DND-41 (cell line): ENCODE measurements at regions not wholly inside any gene's neighbourhood (a gene's known extent, or its start where the extent isn't known, plus 50 kb on each side); places are given as distances from the start of the nearest gene placed in this dataset.

Source experiments
- ATAC-seq: fragments of 200-7000 bp; cut with Tn5 transposase; 3 replicates; pipeline ENCODE4 v1.9.1; 2021; ENCODE audit warnings: low read depth; ENCODE audit not compliant: insufficient read depth
- DNase-seq: peaks from one replicate; pipeline ENCODE4 v3.0.0-alpha.2; 2020
- H2AFZ ChIP-seq: 2 replicates; pipeline ENCODE4 v1.6.0; 2012; ENCODE audit warnings: low read depth, low read length
- H3K27ac ChIP-seq: 2 replicates; pipeline ENCODE4 v1.5.1; 2012; ENCODE audit warnings: low read length, inconsistent platforms
- H3K27me3 ChIP-seq: fragments of 200-600 bp; sonication (generic); 2 replicates; pipeline ENCODE4 v1.6.0; 2012; ENCODE audit warnings: low read length, mild to moderate bottlenecking, inconsistent platforms; ENCODE audit not compliant: insufficient read depth, poor library complexity
- H3K36me3 ChIP-seq: 2 replicates; pipeline ENCODE4 v1.5.1; 2012; ENCODE audit warnings: low read length, inconsistent platforms; ENCODE audit not compliant: insufficient read depth
- H3K4me1 ChIP-seq: 2 replicates; pipeline ENCODE4 v1.5.1; 2012; ENCODE audit warnings: mild to moderate bottlenecking, low read length; ENCODE audit not compliant: insufficient read depth
- H3K4me2 ChIP-seq: 2 replicates; pipeline ENCODE4 v1.6.0; 2012; ENCODE audit warnings: mild to moderate bottlenecking, moderate library complexity, low read length, inconsistent platforms; ENCODE audit not compliant: insufficient read depth
- H3K4me3 ChIP-seq, 2 experiments: fragments of 200-600 bp in 1 of 2; shearing (Covaris generic) in 1 of 2; 2 replicates each; pipeline ENCODE4 v1.5.1; 2012 to 2016; ENCODE audit warnings: inconsistent platforms in 2 of 2, low read length in 2 of 2, mild to moderate bottlenecking in 2 of 2, low read depth in 1 of 2, moderate library complexity in 1 of 2
- H3K79me2 ChIP-seq: 2 replicates; pipeline ENCODE4 v1.6.0; 2012; ENCODE audit warnings: low read length, inconsistent platforms; ENCODE audit not compliant: insufficient read depth
- H3K9ac ChIP-seq: 2 replicates; pipeline ENCODE4 v1.6.0; 2012; ENCODE audit warnings: low read depth, mild to moderate bottlenecking, inconsistent platforms, low read length, moderate library complexity
- H3K9me3 ChIP-seq: 2 replicates; pipeline ENCODE4 v1.5.1; 2012; ENCODE audit warnings: low read length, moderate library complexity, mild to moderate bottlenecking, inconsistent platforms; ENCODE audit not compliant: insufficient read depth, severe bottlenecking
- H4K20me1 ChIP-seq: 2 replicates; pipeline ENCODE4 v1.6.0; 2012; ENCODE audit warnings: low read length; ENCODE audit not compliant: insufficient read depth
- EZH2 ChIP-seq: IDR thresholded peaks from 3 replicates; pipeline ENCODE4 v1.6.1; 2012; ENCODE audit warnings: borderline replicate concordance, low read depth, mild to moderate bottlenecking, moderate library complexity, low read length, inconsistent platforms; ENCODE audit not compliant: severe bottlenecking
- TF ChIP-seq, protein P1 (sequence below): IDR thresholded peaks from 2 replicates; pipeline ENCODE4 v1.5.1; 2012; ENCODE audit warnings: borderline replicate concordance, low read length, moderate library complexity, mild to moderate bottlenecking; ENCODE audit not compliant: poor library complexity, severe bottlenecking; ENCODE audit errors: extremely low read depth

DNA sequence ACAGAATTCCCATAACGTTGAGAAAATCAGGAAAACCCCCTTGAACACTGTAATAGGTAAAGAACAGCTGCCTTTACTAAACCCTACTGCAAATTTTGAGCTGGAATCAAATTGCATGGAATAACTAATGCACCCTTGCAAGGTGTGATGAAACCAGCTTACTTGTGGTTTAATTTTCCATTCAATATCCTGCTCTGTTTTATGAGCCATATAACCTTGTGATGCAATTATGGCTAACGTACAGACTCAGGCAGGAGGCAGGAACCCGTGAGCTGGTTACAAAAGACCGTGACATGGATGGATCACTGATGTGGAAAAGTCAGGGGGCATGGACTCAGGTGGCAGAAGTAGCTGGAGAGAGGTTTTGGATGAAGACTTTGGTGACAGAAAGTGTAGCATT lies 438.6 kb downstream of the COG6 start:
- no peak overlapping the region for H2AFZ ChIP-seq
- no peak for DNase-seq
- no peak for ATAC-seq

GRCh38 chr13:40095695-40096356 lies 440.4 kb downstream of the COG6 start:
- H4K20me1 ChIP-seq = no peaks in the 10 kb centered on the region
- no peak overlapping the region for H3K4me3 ChIP-seq
- no peaks in the 10 kb centered on the region for H3K9me3 ChIP-seq
- no peak overlapping the region for H2AFZ ChIP-seq
- H3K36me3 ChIP-seq = no peaks in the 10 kb centered on the region
- TF ChIP-seq, protein P1, sequence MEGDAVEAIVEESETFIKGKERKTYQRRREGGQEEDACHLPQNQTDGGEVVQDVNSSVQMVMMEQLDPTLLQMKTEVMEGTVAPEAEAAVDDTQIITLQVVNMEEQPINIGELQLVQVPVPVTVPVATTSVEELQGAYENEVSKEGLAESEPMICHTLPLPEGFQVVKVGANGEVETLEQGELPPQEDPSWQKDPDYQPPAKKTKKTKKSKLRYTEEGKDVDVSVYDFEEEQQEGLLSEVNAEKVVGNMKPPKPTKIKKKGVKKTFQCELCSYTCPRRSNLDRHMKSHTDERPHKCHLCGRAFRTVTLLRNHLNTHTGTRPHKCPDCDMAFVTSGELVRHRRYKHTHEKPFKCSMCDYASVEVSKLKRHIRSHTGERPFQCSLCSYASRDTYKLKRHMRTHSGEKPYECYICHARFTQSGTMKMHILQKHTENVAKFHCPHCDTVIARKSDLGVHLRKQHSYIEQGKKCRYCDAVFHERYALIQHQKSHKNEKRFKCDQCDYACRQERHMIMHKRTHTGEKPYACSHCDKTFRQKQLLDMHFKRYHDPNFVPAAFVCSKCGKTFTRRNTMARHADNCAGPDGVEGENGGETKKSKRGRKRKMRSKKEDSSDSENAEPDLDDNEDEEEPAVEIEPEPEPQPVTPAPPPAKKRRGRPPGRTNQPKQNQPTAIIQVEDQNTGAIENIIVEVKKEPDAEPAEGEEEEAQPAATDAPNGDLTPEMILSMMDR = no peak
- TF ChIP-seq EZH2 = no peak
- H3K4me1 ChIP-seq = no peaks in the 10 kb centered on the region
- peaks cover 9% of the 10 kb centered on the region for H3K27me3 ChIP-seq
- no peaks in the 10 kb centered on the region for H3K79me2 ChIP-seq
- ATAC-seq = no peak
- DNase-seq = no peak
- H3K9ac ChIP-seq = no peak overlapping the region
- no peak overlapping the region for H3K27ac ChIP-seq
- no peak overlapping the region for H3K4me2 ChIP-seq

More for the DNA sequence above, 438.6 kb downstream of the COG6 start:
- Histone ChIP-seq H3K27me3 (peaks cover 12% of the 10 kb centered on the region), H3K9ac (no peak overlapping the region), H3K4me2 (no peak overlapping the region), H3K27ac (no peak overlapping the region), H3K4me1 (no peaks in the 10 kb centered on the region), H3K9me3 (no peaks in the 10 kb centered on the region), H3K36me3 (no peaks in the 10 kb centered on the region), H3K4me3 (no peak overlapping the region), H4K20me1 (no peaks in the 10 kb centered on the region), H3K79me2 (no peaks in the 10 kb centered on the region)
- TF ChIP-seq, protein P1 = no peak
- TF ChIP-seq EZH2 = no peak

DNA sequence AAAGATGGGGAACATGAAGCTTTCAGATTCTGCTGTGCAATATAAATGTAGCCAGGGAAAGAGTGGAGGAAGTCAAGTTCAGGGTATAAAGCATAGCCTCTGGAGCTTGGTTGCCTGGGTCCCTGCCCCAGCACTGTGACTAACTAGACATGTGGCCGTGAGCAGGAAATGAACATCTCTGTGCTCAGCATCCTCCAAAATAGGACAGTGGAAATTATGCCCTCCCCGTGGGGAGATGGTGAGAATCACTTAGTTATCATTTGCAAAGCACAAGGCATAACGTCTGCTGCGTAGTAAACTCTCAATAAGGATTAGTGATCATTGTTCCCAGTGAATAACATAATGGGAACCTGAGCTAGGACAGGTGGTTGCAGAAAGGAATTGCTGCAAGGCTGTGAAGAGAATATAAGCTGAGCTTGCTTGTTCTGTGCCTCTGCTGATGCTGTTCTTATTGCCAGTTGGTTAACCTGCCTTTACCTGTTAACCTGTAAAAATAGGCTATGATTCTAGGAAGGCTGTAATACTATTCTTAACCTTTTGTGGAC lies 441.0 kb downstream of the COG6 start:
- ATAC-seq = no peak
- no peak overlapping the region for H3K4me3 ChIP-seq
- no peak for TF ChIP-seq EZH2
- TF ChIP-seq, protein P1 = no peak

More for the DNA sequence above, 441.0 kb downstream of the COG6 start:
- Histone ChIP-seq H3K4me1 (no peaks in the 10 kb centered on the region), H3K4me2 (no peak overlapping the region), H3K27ac (no peak overlapping the region), H3K27me3 (peaks cover 4% of the 10 kb centered on the region), H3K9ac (no peak overlapping the region), H3K36me3 (no peaks in the 10 kb centered on the region), H4K20me1 (no peaks in the 10 kb centered on the region), H3K79me2 (no peaks in the 10 kb centered on the region), H3K9me3 (no peaks in the 10 kb centered on the region), H2AFZ (no peak overlapping the region)
- no peak for DNase-seq
